ENCODE measurements at regions not wholly inside any gene's neighbourhood (a gene's known extent, or its start where the extent isn't known, plus 50 kb on each side); places are given as distances from the start of the nearest gene placed in this dataset.

- Histone ChIP-seq H3K4me3 (no peak overlapping the region), H3K27ac (no peak overlapping the region)
- DNase-seq (ENCODE audit: low spot score), result no peak
- TF ChIP-seq, protein P1, sequence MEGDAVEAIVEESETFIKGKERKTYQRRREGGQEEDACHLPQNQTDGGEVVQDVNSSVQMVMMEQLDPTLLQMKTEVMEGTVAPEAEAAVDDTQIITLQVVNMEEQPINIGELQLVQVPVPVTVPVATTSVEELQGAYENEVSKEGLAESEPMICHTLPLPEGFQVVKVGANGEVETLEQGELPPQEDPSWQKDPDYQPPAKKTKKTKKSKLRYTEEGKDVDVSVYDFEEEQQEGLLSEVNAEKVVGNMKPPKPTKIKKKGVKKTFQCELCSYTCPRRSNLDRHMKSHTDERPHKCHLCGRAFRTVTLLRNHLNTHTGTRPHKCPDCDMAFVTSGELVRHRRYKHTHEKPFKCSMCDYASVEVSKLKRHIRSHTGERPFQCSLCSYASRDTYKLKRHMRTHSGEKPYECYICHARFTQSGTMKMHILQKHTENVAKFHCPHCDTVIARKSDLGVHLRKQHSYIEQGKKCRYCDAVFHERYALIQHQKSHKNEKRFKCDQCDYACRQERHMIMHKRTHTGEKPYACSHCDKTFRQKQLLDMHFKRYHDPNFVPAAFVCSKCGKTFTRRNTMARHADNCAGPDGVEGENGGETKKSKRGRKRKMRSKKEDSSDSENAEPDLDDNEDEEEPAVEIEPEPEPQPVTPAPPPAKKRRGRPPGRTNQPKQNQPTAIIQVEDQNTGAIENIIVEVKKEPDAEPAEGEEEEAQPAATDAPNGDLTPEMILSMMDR (IDR thresholded peaks at IDR 0.05), result no peak
Measured at GRCh38 chr12:115511305-115511704, 766.2 kb downstream of the MED13L start.

DNA sequence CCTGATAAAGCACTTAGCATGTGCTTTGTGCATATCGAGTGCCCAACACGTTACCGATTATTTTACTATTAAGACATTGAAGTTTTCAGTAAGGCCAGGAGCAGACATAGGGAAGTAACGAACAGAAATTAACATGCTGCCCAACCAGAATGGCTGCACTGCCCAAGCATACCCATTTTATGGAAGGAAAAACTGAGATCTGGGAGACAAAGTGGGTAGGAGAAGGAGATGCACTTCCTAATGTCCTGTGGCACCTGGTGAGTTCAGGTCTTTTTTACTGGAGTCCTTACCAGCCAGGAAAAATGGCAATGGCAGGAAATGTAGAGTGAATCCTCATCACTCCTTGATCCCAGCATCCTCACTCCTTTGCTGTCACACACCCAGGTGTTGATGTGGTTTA, 768.5 kb downstream of the MED13L start:
- Histone ChIP-seq H3K4me3 (no peak overlapping the region), H3K27ac (no peak overlapping the region)
- DNase-seq (ENCODE audit: low spot score), result no peak
- TF ChIP-seq, protein P1 (IDR thresholded peaks at IDR 0.05), result no peak

DNA sequence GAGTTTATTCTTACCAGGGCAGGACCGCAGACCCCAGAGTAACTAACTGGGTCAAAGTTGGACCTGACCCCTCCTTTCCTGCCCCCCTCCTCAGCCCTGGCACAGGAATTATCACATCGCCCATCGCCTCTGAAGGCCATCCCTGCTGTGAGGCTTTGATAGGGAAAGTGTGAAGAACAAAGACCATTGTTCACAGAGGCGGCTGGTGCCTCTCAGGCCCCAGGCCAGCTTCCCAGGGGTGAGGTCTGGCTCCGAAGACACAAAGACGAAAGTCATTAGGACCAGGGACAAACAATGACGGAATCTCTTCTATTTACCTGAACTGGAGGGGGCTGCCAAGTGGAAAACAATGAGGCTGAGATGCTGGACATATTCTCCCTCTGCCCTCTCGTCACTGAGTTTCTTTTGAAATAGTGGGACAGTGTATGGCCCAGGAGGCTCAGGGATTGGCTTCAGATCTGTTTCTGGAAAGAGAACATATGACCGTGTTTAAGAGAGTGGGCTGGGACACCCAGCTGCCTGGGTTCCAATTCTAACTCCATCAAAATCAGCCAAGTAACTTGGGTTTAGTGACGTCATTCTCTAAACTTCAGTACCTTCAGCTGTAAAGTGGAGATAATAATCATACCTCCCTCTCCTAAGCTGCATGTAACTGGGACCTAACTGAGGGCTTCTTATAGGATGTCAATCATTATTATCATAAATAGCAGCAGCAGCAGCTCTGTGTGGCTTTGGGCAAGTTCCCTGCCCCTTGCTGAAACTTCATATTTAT, 769.4 kb downstream of the MED13L start:
- Histone ChIP-seq H3K27ac (no peak overlapping the region), H3K4me3 (no peak overlapping the region)
- TF ChIP-seq, protein P1 (IDR thresholded peaks at IDR 0.05), result no peak
- no peak for DNase-seq (ENCODE audit: low spot score)

- TF ChIP-seq, protein P1 (IDR thresholded peaks at IDR 0.05), result no peak
- no peak overlapping the region for H3K4me3 ChIP-seq
- DNase-seq (ENCODE audit: low spot score), result no peak
- H3K27ac ChIP-seq, result no peak overlapping the region
Measured at GRCh38 chr12:115507560-115507889, 770.0 kb downstream of the MED13L start.

DNA sequence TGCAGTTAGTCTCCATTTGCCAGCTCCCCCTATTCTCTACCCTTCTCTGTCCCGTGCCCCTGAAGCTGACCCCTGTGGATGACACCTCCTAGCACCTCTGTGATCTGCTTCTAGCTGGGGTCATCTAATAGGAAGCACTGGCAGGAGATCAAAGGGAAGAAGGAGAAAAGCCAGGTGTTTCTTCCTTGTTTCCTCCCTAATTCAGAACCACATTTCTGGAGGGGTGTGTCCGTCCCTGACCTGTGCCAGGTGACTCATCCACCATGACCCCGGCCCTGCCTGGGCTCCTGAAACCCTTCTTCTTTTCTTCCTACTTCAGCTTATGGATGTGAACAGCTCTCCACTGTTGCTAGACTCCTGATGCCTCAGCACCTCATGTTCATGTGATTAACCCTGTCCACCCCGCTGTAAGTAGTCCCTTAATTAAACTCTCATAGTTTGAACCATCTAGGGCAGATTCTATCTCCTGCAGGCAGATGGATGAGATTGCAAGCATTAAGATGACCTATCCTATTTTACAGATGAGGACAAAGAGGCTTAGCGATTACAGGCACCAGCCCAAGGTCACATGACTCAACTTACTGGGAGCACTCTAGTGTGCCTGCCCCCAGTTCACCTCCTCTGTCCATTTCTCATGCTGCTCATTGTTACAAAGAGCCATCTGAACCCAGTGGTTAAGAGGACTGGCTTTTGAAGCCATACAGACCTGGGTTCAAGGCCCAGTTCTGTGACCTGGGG, 770.5 kb downstream of the MED13L start:
- H3K27ac ChIP-seq, result no peak overlapping the region
- TF ChIP-seq, protein P1 (IDR thresholded peaks at IDR 0.05), result no peak
- DNase-seq (ENCODE audit: low spot score), result no peak
- H3K4me3 ChIP-seq, result no peak overlapping the region

DNA sequence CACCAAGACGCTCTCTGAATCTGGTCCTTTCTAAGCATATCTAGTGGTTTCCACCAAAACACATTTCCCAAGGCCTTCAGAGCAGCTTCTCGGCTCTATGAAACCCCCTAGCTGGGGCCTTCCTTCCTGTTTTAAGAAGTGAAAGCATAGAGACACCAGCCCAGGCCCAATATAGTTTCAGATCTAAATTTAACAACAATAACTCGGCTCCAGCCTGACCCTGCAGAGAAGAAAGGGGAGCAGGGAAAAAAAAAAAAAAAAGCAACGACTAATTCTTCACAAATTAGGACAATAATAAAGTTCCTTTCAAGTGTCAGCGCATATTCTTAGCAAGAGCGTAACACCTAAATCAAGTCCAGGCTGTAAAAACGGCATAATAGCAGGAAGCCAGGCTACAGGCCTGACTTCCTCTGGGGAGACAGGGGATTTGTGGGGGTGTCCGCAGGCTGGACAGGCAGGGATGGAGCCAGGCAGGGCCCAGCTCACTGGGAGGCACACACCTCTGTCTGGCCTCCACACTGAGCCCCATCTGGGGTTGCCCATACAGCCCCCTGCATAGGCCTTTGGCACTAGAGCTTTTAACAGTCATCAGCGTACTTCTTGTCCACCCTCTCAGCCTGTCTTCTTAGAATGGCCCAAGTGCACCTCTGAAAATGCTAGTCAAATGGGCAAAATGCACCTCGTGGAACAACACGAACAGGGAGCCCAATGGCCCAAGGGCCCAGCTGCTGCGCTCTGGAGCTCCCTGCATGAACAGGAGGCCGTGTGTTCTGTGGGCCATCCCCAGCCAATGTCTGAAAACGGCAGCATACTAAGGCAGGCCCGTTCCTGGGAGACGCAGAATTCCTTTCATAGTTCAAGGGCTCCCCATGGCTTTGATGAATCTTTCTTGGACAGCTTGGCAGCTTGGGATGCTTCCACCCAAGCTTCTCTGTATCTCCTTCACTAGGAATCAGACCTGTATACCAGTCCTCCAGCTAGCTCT, 772.9 kb downstream of the MED13L start:
- Histone ChIP-seq H3K4me3 (no peak overlapping the region), H3K27ac (no peak overlapping the region)
- no peak for DNase-seq (ENCODE audit: low spot score)
- TF ChIP-seq, protein P1 (IDR thresholded peaks at IDR 0.05), result no peak

Measured in coronary artery (tissue), 2 donors.